ENCODE measurements at regions not wholly inside any gene's neighbourhood (a gene's known extent, or its start where the extent isn't known, plus 50 kb on each side); places are given as distances from the start of the nearest gene placed in this dataset.
A peak's percentile ranks its signal among the peaks of the same experiment; 100 is the strongest.

DNA sequence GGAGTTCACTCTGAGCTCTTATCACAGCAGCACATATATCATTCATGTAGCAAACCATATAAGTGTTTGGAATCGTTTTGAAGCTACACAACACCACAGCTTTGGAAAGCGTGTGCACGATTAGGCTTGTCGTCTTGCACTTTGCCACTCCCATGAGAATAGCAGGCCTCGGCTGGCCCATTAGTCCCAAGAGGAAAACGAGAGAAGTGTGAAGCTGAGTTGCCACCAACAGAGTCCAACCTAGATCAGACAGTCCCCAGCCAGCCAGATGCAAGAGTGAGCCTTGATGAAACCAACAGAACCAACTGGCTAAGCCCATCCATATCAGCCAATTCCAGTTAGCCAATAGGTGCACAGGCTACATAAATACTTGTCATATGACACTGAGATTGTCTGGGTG is 238.4 kb downstream of the C1orf94 start:
- DNase-seq = no peak

DNA sequence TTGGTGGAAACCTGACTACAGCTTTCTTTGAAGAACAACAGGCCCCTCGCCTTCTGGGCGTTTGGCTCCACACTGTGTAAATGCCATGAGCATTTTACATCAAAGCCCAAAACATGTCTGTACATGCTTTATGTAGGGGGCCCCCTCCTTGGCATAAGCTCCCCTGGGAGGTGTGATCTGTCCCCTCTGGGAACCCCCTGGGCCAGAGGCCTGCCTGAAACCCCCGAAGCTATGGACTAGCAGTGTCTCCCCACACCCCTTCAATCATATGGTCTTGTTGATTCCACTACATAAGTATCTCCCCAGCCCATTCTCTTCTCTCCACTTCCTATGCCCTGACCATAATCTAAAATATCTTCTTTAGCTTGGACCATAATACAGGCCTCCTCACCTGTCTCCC is 241.5 kb downstream of the C1orf94 start:
- no peak for DNase-seq

DNA sequence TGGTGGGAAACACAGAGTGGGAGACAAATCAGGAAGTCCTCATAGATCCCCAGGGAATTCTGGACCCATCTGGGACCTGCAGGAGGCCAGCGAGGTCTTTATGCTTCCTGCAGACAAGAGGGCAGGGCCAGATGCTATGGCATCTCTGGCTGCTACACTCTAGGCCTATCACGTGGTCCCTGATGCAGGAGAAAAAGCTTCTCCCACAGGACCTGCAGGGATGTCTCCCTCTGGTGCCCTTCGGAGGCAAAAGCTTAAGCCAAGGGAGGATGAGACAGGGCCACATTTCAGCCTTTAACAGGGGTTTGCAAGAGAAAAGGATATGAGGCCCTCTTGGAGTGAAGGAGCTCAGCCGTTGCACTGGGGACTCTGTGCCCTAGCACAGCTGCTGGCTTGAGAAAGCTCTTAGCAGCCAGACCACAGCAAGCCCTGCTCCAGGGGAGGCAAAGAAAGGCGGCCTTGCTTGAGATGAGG is 243.0 kb downstream of the C1orf94 start:
- no peak for DNase-seq

DNA sequence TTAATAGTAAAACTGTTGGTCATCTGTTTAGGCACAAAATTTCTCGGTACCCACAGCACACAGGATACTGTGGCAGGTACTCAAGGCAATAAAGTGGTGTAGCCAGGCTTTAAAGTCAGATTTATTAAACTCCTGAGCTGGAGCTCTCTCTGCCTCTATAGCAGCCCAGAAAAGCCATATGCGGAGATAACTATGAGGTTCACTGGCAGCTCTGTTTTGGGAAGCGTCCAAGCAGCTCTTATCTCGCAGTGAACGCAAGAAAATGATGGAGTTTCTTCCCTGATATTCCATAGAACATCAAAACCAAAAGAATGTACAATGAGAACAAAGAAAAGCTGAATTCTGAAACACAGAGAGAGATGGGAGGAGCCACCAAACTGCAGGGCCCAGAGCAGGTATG is 248.3 kb downstream of the C1orf94 start:
- DNase-seq = no peak

DNA sequence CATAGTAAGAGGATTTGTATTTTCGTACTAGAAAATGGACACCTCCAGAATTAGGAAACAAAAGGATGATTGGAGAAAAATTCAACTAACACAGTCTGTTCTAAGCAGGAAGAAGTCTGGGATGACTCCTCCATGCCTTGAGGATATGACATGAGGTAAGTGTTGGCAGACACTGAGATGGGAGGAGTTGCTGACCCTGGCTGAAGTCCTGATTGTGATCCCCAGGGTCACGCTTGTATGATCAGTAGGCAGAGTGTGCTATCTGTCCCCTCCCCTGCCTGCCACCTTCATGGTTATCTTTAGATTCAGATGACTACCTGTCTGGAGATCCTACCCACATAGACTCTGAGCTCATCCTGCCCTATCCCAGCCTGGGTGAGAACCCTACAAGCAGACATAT is 249.1 kb downstream of the C1orf94 start:
- DNase-seq = no peak

DNA sequence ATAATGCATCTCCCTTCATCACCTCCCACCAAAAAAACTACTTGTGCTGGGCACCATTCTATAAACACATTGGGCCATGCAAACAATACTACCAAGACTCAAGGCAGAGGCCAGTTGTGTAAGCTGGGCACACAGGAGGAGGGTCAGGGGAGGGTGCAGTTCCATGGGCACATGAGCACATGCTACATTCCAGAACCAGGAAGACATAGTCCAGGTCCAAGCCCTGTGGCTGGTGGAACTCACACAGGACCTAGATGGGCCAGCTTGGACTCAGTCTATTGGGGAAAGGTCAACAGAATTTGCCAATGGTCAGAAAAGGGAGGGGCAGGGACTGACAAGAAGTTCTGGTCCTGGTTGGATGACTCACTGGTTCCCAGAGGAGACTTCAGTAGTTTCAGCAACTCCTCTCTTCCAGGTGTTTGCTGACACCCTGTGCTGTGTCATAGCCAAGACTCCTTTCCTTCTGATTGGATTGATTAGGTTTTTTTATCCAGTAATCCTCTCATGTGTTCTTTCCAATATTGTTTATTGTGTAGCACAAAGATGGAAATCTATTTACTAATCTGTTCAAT is 249.7 kb downstream of the C1orf94 start:
- no peak for DNase-seq

DNA sequence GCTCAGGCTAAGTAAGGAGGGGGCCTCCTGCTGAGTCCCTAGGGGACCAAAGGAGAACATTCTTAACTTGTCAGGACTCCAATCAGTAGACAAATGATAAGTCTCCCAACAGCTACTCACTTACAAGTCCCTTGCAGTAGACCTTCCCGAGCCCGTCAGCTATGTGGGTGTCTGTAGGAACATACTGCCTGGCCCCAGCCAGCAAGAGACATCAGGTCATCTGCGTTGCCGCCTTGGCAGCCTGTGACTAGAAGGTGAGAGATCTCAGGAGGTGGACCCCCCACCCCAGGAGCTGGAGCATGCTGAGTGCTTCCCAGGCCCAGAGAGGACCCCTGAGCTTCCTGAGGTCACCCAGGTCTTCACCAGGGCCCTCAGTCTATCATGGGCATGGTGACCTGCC is 250.5 kb downstream of the C1orf94 start:
- no peak for DNase-seq

DNA sequence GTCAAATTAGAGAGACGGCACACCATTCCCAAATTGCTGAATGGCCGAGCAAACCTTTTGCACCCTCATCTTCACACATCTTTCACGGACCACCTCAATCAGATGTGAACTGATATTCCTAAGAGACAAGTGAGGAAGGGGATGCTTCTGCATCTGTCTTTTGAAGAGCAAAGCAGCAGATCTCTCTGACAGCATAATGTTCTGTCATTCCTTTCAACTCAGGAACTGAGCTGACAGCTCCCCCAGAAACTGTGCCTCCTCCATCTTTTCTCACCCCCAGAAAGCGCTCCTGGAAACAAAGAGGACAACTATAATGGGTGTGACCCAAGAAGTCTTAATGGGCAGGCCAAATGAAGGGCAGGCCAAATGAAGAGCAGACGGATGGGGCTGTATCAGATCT is 256.4 kb downstream of the C1orf94 start:
- DNase-seq = no peak

DNA sequence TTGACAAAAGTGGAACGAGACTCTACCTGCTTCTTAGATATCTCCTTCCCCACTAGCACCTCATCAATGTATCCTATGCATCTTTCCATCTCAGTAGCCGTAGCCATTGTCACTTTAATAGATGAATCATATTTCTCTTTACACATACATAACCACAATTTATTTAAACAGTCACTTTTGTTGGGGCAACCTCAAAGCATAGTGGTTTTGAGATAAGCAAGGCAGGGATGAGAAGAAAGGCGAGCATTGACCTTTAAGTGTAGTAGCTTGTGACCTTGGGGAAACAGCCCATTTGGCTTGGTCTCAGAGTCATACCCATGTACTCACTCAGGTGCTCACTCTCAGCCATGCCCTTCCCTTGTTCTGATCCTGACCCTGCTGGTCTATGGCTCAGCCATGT is 260.1 kb downstream of the C1orf94 start:
- DNase-seq = no peak

DNA sequence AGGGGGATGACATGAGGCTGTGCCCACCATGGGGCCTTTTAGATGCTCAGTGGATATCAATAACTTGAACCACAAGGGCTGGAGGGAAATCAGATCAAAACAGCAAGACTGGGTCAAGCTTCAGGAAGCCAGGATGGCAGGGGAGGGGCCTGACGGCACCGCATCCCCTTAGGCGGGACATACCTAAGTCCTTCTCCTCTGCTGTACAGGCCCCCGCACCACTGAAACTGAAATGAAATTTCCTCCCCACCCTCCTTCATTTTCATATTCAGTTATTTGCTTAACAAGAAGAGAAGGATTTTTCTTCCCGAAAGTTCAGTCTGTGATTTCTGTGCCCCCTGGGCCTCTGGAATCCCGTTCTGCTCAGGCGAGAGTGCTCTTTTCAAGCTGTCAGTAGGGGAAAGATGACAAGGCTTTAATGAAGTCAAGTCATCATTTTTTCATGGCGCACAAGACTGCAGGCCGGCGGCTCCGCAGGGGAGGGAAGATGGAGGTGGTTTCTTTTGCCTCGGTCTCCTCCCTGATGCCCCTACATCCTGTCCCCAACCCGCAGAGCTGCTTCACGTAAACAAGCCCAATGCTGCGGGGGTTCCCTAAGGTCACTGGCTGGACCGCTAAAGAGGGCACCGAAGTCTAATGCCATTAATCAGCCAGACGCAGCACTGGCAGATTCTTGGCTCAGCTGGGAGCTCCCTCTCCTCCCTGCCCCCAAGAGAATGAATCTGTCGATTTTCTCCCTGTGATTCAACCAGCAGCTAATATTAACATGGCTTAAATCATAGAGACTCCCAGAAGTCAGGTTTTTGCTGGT is 264.8 kb downstream of the C1orf94 start:
- no peak for DNase-seq

DNA sequence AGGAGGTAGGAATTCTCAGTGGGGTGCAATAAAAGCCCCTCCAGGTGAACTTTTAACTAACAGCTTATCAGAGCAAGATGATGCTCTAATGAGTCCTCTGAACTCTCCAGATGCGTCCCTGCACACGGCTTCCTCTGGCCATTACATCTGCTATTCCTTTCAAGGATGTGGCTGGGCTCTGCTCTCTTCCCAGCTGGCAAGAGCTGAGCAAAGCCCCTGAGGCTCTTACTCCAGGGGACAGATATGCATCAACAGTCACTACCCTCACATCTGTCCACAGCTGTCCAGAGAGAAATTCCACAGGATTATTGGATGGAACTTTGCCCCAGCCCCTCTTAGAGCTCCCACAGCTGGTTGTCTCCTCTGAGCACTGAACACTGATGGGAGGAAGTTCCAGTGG is 267.8 kb downstream of the C1orf94 start:
- DNase-seq = no peak

DNA sequence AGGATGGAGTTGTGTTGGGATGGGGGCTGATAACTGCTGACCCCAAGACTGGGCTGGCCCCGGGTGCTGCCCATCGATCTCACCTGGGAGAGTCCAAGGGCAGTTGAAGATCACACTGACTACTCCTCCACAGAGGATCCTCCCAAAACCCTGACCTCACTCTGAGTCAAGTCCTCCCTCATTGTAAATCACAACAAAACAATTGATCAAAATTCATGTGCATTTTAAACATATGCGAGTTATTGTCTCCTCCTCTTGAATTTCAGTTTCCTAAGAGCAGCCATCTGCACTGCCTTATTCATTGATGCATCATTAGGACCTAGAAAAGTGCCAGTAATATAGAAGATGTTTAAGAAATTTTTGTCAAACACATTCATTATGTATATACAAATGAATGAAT is 273.6 kb downstream of the C1orf94 start:
- DNase-seq = no peak

DNA sequence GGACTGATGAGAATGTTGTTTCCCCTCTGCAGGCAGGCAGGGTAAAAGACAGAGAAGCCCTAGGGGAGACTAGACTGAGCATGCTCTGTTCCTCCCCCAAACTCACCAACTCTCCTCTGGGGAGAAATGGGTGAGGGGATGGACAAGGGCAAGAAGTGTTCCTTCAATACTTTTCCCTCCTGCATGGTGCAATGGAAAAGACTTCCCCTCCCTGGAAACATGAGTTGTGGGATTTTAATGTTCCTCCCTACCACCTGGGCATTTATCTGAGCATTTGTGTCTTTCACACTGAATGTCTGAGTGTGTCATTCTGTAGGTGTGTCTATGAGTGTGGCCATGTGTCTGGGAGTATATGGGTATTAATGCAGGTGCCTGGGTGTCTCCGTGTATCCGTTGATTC is 275.7 kb downstream of the C1orf94 start:
- DNase-seq = no peak

DNA sequence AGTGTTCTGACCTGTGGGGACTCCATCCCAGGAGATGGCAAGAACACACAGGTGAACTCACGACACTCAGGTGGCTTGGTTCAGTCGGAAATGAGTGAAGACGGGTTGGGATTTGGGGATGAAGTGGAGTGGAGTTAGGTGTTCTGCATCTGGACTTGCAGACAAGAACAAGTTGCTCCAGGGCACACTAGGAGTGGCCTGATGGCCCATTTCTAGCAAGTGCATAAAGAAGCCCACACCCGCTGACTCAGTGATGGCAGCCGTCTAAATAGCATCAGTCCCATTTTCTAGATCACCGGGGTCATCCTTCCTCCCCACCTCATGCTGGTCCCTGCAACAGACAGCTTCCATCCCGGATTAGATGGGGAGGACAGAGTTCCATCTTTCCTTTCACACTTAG is 278.4 kb downstream of the C1orf94 start:
- DNase-seq = no peak

DNA sequence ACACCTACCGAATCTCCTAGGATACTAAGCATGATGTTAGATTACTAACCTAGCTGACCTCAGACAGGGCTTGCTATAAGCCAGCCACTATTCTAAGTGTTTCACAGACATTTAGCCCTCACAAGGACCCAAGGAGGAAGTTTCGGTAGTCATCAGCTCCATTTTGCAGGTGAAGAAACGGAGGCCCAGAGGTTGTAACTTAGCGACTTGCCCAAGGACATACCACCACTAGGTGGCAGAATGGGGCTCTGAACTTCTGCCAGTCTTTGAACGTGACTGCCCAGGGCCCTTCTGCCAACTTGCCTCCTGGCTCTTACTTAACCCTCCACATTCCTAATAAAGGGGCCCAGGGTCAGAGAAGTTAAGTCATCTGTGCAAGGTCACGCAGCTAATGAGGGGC is 283.5 kb downstream of the C1orf94 start:
- peak in 2 of 6 experiments; percentile 7 to 11 for DNase-seq

DNA sequence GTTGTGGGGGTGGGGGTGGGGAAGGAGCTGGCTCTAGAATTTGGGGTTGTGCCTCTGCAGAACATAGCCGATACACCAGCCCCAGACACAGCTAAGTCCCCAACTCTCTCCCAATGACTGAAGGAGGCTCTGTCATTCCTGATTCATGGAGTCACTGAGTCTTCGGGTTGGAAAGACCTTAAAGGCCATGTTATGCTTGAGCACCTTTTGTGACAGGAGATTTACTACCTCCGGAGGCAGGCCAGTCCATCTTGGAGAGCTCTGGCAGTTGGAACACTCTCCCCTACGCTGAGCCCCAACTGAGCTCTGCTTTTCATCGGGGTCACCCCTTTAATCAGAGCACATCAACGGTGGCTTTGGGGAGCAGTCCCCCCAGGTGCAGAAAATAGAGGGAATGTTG is 284.4 kb upstream of the GJB5 start:
- DNase-seq = no peak

DNA sequence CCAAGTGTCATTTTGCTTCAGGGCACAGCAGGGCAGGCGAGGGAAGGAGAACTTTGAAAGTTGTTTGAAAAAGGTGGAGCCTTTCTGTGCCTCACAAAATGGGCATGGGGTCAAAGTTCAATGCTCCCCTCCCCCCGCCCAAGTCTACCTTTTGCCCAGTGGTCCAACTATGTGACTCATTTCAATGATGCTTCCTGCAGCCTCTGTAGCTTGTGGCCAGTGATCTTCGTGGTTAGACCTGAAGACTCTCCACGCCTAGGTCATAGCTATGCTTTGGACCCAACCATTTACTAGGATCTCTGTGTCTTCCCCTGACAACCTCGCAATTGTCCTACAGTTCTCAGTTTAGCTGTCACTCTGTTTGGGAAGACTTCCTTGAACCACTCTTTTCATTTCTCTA is 280.3 kb upstream of the GJB5 start:
- DNase-seq = no peak

DNA sequence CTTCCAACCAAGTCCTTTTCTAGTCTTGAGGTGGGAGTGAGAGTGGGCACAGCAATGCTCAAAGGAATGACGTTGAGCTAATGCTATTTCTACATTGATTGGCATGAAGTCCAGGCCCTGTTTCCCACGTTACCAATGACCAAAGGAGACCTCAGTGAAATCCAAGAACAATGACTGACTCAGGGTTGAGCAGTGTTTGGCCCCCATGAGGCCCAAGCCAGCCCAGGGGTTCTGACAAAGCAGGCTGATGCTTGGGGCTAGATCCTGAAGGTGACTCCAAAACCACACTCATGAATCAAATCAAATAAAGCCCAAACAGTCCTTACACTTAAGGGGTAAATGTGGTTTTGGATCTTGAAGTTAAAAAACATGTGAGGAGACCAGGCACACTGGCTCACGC is 278.5 kb upstream of the GJB5 start:
- no peak for DNase-seq

DNA sequence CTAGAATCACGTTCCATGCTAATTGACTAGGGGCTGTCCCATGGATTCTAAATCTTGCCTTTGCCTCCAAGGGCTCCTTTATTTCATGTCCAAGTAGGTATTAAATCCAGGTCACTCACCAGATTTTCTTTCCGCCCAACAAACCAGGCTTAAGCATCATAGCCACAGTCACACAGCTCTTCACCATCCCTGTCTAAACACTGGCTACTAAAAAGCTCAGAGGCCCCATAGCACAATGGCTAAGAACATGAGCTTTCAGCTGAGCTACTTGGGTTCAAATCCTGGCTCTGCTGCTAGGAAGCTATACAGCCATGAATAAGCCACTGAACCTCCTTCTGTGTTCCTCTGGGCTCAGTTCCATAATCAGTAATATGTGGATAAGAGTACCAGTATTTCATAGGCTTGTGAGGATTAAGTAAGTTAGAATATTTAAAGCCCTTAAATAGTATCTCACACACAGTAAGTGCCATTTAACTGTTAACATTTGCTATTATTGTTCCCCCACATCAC is 277.2 kb upstream of the GJB5 start:
- no peak for DNase-seq

DNA sequence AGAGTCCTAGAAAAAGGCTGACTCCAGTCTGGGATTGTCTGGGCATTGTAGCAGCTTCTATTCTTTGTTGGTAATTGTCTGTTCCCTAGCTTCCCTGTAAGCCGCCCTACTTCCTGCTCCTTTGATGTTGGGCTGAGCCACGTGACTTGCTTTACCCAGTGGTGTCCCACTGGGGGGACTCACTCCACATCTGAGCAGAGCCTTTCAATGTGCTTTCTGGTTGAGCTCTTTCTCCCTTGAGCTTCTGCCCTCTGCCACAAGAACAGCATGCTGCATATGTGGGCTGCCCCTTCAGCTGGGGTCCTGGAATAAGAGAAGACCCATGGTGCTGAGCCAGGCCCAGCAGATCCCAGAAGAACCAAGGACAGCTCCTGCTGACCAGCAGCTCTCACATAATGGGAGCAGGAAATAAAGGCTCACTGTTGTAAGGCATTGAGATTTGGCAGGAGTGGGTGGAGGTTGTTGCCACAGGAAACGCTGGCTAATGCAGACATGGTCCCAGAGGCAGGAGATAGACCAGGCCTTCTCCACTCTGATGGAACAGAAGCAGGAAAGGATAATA is 276.3 kb upstream of the GJB5 start:
- DNase-seq = no peak

DNA sequence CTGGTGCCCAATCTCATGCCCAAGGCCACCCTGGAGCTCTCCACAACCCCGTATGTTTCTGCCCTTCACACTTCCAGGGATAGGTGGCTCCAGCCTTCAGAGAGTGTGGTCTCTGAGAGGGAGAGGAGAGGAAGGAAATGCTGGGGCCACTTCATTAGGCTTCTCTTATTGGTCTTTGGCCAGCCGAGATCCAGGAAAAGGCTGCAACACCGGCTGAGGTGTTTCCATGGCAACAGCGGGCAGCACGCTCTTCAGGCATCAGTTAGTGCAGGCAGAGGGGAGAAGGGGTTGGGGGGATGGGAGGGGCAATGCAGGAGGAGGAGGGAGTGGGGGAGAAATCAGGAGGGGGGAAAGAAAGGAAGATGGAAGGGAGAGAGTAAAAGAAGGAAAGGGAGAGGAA is 275.1 kb upstream of the GJB5 start:
- no peak for DNase-seq

DNA sequence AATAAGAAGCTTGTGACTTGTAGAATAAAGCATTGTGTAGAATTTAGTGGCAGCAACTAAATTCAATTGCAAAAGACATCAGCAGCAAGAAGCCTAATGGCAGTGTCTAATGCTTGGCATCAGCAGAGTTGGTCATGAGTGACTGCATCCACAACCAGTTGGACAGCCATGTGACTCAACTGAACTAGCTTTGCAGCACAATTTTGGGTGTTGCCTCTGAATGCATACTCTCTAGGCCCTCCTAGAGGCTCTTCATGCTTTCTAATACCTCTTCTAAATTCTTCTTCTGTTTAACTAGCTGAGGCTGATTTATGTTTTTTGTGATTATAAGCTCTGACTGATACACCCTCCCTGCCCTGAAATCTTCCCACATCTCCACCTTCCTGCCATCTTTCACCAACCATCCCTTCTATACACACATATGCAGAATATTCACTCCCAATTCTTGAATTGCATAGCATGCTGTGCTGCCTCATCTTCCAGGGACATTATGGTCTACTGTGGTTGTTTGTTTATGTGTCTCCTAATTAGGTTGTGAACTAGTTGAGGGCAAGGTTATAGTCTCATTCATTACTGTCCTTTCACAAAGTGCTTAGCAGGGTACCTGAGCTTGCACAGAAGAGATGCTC is 266.7 kb upstream of the GJB5 start:
- no peak for DNase-seq

DNA sequence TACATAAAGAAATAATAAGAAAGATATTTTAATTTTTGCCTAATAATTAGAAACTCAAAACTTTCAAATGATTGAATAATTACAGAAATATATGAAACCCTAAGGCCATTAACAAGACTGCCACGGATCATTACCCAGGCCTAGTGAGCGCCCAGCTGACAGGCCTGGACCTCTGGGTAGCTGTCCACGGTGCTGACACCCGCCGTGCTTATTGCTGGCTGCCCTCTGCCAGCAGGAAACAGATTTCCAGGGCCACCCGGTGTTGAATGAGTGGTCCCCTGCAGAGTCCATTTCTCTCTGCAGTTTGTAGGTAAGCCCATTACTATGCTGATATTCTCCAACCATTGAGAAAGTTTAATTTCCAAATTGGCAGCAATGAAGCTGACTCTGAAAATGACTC is 254.4 kb upstream of the GJB5 start:
- no peak for DNase-seq

DNA sequence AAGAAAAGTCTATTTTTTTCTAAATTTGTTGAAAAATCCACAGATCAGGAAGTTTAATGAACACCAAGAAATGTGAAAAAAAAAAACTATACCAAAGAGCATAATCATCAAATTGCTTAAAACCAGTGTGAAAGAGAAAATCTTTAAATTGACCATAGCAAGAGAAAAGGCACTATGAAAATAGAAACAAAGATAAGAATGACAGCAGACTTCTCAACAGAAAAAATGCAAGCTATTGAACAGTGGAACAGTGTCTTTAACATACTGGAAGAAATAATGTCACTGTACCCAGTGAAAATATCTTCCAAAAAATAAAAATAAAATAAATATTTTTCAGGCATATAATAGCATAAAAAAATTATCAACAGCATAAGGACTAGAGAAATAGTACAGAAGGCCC is 243.0 kb upstream of the GJB5 start:
- DNase-seq = no peak
